ENCODE measurements at regions not wholly inside any gene's neighbourhood (a gene's known extent, or its start where the extent isn't known, plus 50 kb on each side); places are given as distances from the start of the nearest gene placed in this dataset.

DNA sequence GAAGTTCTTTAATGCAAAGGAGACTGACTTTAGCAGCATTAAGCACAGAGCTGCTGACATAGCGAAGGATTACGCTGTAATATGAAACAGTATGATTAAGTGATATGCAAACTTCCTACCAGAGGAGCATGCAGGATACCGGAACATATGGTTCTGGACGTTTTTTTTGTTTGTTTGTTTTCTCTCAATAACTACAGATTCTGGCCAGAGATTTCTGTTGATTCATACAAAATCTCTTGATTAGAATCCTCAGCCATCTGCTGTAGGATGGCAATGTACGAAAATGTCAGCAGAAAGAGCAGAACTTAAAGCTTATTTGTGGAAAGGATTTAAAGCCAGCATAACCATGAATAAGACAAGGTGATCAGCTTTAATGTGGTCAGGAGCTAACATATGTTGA is 970.7 kb downstream of the KCNT2 start:
- H3K4me3 ChIP-seq (ENCODE audit: low read depth, low read length, poor library complexity, severe bottlenecking), result no peak overlapping the region
- H3K9me2 ChIP-seq (ENCODE audit: low read depth, low read length), result no peaks in the 10 kb centered on the region
- H2AFZ ChIP-seq (ENCODE audit: low read length), result 0 out of 2 replicates have a peak overlapping the region, but pooled peaks have one; percentile 19
- H4K20me1 ChIP-seq (ENCODE audit: insufficient read depth, low read length), result no peaks in the 10 kb centered on the region
- no peaks in the 10 kb centered on the region for H3K79me2 ChIP-seq (ENCODE audit: insufficient read depth, low read length)
- TF ChIP-seq EZH2 (IDR thresholded peaks at IDR 0.05; ENCODE audit: borderline replicate concordance, low read length), result no peak
- no peak for TF ChIP-seq CTCF (IDR thresholded peaks at IDR 0.05; ENCODE audit: low read length)
- no peak overlapping the region for H3K9ac ChIP-seq (ENCODE audit: low read length)
- no peaks in the 10 kb centered on the region for H3K36me3 ChIP-seq (ENCODE audit: insufficient read depth, low read length)
- no peaks in the 10 kb centered on the region for H3K9me3 ChIP-seq (ENCODE audit: low read length)
- no peaks in the 10 kb centered on the region for H3F3A ChIP-seq (ENCODE audit: insufficient read depth, low read length)
- H3K4me2 ChIP-seq (ENCODE audit: low read length), result no peak overlapping the region
- H3K4me1 ChIP-seq (ENCODE audit: insufficient read depth, low read length, severe bottlenecking), result peaks cover 6% of the 10 kb centered on the region
- no peaks in the 10 kb centered on the region for H3K27me3 ChIP-seq (ENCODE audit: insufficient read depth, low read length)
- no peak overlapping the region for H3K27ac ChIP-seq (ENCODE audit: low read depth, low read length, poor library complexity, severe bottlenecking)

DNA sequence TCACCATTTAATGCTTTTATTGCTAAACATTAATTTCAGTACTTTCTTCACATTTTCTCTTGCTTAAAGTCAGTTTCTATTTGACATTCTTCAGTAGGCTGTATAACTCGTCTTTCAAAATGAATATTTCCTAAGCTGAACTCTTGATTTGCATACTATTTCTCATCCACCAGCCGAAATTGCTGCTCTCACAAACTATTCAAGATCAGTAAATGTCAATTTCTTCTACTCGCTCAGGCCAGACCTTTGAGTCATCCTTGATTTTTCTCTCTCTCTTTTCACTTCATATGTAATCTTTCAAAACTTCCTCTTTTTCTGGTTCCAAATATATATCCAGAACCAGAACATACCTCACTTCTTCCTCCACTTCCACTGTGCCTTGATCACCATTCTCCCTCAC is 990.0 kb downstream of the KCNT2 start:
- H3K4me1 ChIP-seq (ENCODE audit: insufficient read depth, low read length, severe bottlenecking), result peaks cover 5% of the 10 kb centered on the region
- H2AFZ ChIP-seq (ENCODE audit: low read length), result no peak overlapping the region
- no peaks in the 10 kb centered on the region for H3K9me3 ChIP-seq (ENCODE audit: low read length)

DNA sequence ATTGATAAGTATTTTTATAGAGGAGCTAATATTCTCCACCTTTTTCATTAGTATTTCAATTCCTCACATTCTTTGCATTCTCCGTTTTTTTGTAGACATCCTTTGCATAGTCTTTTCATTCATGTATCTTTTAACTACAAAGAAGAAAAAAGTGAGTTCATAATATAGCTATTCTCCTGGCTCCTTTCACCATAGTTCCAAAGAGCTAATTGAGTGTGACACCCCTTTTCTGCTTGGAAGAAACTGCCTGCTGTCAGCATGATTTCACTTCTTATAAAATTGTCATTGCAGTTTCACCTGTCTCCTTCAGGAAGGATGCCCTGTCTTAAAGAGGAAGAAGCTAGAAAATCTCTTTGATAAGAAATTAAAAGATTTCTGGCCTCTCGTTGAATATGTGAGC is 991.1 kb downstream of the KCNT2 start:
- TF ChIP-seq CTCF (IDR thresholded peaks at IDR 0.05; ENCODE audit: low read length) (no peak), EZH2 (IDR thresholded peaks at IDR 0.05; ENCODE audit: borderline replicate concordance, low read length) (no peak)
- Histone ChIP-seq H3K79me2 (ENCODE audit: insufficient read depth, low read length) (no peaks in the 10 kb centered on the region), H3K4me3 (ENCODE audit: low read depth, low read length, poor library complexity, severe bottlenecking) (no peak overlapping the region), H3K36me3 (ENCODE audit: insufficient read depth, low read length) (no peaks in the 10 kb centered on the region), H3K9me3 (ENCODE audit: low read length) (no peaks in the 10 kb centered on the region), H3K27me3 (ENCODE audit: insufficient read depth, low read length) (no peaks in the 10 kb centered on the region), H3F3A (ENCODE audit: insufficient read depth, low read length) (no peaks in the 10 kb centered on the region), H4K20me1 (ENCODE audit: insufficient read depth, low read length) (no peaks in the 10 kb centered on the region), H3K27ac (ENCODE audit: low read depth, low read length, poor library complexity, severe bottlenecking) (no peak overlapping the region), H2AFZ (ENCODE audit: low read length) (no peak overlapping the region), H3K9ac (ENCODE audit: low read length) (no peak overlapping the region), H3K4me1 (ENCODE audit: insufficient read depth, low read length, severe bottlenecking) (peaks cover 5% of the 10 kb centered on the region), H3K4me2 (ENCODE audit: low read length) (no peak overlapping the region), H3K9me2 (ENCODE audit: low read depth, low read length) (no peaks in the 10 kb centered on the region)

More for the DNA sequence above, 990.0 kb downstream of the KCNT2 start:
- H3K9me2 ChIP-seq (ENCODE audit: low read depth, low read length), result no peaks in the 10 kb centered on the region
- H3K4me3 ChIP-seq (ENCODE audit: low read depth, low read length, poor library complexity, severe bottlenecking), result no peak overlapping the region
- no peaks in the 10 kb centered on the region for H3K36me3 ChIP-seq (ENCODE audit: insufficient read depth, low read length)
- H3K79me2 ChIP-seq (ENCODE audit: insufficient read depth, low read length), result no peaks in the 10 kb centered on the region
- H3K9ac ChIP-seq (ENCODE audit: low read length), result no peak overlapping the region
- H3K27ac ChIP-seq (ENCODE audit: low read depth, low read length, poor library complexity, severe bottlenecking), result no peak overlapping the region
- TF ChIP-seq CTCF (IDR thresholded peaks at IDR 0.05; ENCODE audit: low read length) (no peak), EZH2 (IDR thresholded peaks at IDR 0.05; ENCODE audit: borderline replicate concordance, low read length) (no peak)
- H3F3A ChIP-seq (ENCODE audit: insufficient read depth, low read length), result no peaks in the 10 kb centered on the region
- no peaks in the 10 kb centered on the region for H3K27me3 ChIP-seq (ENCODE audit: insufficient read depth, low read length)
- H4K20me1 ChIP-seq (ENCODE audit: insufficient read depth, low read length), result no peaks in the 10 kb centered on the region
- no peak overlapping the region for H3K4me2 ChIP-seq (ENCODE audit: low read length)
